Esophagus squamous epithelium (tissue), 4 donors: ENCODE measurements at regions not wholly inside any gene's neighbourhood (a gene's known extent, or its start where the extent isn't known, plus 50 kb on each side); places are given as distances from the start of the nearest gene placed in this dataset.

Experiments
- CTCF ChIP-seq, 6 experiments: fragments of 450-650 bp in 4 of 6; fragments of 200-600 bp in 2 of 6; sonication (generic) in 2 of 6; IDR thresholded peaks; one replicate each; pipeline ENCODE4 v1.5.1; 2016 to 2019; ENCODE audit warnings: antibody characterized with exemption in 6 of 6, mild to moderate bottlenecking in 4 of 6, moderate library complexity in 4 of 6
- POLR2A ChIP-seq, 4 donors: fragments of 450-650 bp; IDR thresholded peaks; one replicate each; pipeline ENCODE4 v1.6.1; 2017; ENCODE audit warnings: antibody characterized with exemption in 4 of 4, mild to moderate bottlenecking in 4 of 4, moderate library complexity in 3 of 4

GRCh38 chr12:42905419-42905705 is 315.8 kb upstream of the PRICKLE1 start:
- TF ChIP-seq POLR2A (IDR thresholded peaks at IDR 0.05), result no peak
- TF ChIP-seq CTCF (IDR thresholded peaks at IDR 0.05), result no peak
